HG03064 (cell line): ENCODE measurements at regions not wholly inside any gene's neighbourhood (a gene's known extent, or its start where the extent isn't known, plus 50 kb on each side); places are given as distances from the start of the nearest gene placed in this dataset.
A peak's percentile ranks its signal among the peaks of the same experiment; 100 is the strongest.
"Not testable (repeated sequence)": the region's sequence is repeated elsewhere in the genome, so short reads cannot be mapped to it uniquely, and the experiment has no call there.

ENCODE experiments used
- ATAC-seq: cut with Tn5 transposase; IDR thresholded peaks from one replicate; pipeline ENCODE4 v1.9.1; 2021; ENCODE audit warnings: low read depth; ENCODE audit not compliant: unreplicated experiment

DNA sequence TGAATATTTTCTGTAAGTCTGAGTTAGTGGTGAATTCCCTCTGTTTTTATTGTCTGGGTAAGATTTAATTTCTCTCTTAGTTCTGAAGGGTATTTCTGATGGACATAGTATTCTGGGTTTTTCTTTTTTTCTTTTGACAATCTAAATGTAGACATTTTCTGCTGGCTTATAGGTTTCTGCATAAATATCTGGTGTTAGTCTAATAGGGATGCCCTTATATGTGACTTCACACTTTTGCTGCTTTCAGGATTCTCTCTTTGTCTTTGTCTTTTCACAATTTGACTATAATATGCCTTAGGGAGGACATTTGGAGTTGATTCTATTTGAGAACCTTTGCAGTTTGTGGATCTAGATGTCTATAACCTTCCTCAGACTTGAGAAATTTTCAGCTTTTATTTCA, 667.2 kb downstream of the EPHA7 start:
- ATAC-seq, result no peak

DNA sequence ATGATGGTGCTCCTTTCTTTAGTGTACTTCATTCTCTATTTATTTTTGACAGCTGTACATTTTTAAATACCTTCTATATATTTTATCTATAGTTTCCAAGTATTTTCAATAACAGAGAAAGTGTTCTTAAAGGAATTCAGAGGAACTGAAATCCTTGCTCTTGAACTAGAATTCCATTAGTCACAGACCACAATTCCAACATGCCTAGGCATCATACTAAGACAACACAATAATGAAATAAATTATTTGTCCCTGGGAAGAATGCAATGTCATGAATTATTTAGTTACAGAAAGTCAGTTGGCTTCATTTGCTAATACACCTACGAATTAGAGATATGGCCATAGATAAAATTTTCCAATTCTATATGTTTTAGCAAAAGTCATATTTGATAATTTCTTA, 671.2 kb downstream of the EPHA7 start:
- ATAC-seq, result no peak

DNA sequence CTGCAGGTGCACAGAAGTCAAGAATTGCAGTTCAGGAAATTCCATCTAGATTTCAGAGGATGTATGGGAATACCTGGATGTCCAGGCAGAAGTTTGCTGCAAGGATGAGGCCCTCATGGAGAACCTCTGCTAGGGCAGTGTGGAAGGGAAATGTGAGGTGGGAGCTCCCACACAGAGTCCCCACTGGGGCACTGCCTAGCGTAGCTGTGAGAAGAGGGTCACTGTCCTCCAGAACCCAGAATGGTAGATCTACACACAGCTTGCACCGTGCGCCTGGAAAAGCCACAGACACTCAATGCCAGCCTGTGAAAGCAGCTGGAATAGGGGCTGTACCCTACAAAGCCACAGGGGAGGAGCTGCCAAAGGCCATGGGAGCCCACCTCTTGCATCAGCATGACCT, 681.4 kb downstream of the EPHA7 start:
- ATAC-seq, result no peak

DNA sequence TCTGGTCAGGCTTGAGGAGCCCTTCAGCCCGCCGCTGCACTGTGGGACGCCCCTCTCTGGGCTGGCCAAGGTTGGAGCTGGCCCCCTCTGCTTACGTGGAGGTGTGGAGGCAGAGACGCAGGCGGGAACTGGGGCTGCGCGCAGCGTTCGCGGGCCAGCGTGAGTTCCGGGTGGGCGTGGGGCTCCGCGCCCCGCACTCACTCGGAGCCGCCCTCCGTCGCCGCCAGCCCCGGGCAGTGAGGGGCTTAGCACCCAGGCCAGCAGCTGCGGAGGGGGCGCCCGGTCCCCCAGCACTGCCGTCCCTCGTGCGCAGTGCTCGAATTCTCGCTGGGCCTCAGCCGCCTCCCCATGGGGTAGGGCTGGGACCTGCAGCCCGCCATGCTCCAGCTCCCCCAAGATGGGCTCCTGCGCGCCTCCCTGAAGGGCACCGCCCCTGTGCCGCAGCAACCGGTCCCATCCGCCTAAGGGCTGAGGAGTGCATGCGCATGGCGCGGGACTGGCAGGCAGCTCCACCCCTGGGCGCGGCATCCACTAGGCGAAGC, 695.9 kb downstream of the EPHA7 start:
- no peak for ATAC-seq

DNA sequence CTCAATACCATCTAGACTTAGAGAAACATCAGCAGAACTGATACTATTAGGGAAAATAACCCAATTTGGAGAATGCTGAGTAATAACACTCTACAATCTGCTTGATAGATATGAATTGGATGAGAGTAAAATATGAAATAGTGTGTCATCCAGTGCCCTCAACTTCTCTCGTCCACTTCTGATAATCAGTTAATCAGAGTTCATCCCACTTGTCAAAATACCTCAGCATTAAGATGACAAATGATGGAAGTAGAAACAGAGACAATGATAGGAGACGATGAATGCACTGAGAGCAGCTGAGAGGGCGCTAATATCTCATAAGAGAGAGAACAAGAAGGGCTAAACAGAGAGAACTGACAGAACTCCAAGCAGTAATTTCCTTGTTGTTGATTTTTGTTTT, 699.6 kb downstream of the EPHA7 start:
- ATAC-seq, result no peak

DNA sequence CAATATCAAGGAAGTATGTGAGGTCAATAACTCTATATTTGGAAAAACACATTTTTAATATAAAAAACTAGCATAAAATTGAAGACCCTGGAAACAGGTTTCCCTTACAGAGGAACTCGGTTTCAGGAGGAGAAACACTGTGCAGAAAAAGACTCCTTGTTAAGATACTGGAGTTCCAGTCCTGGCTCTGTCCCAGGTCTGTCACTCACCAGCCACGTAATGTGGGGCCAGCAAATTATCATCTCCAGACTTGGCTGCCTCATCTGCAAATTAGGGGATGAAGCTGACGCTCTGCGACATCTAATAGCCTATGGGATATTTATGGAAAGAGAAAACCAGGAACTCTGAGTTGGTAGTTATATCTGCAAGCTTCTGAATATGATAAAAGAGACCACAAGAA, 702.7 kb downstream of the EPHA7 start:
- ATAC-seq, result no peak

DNA sequence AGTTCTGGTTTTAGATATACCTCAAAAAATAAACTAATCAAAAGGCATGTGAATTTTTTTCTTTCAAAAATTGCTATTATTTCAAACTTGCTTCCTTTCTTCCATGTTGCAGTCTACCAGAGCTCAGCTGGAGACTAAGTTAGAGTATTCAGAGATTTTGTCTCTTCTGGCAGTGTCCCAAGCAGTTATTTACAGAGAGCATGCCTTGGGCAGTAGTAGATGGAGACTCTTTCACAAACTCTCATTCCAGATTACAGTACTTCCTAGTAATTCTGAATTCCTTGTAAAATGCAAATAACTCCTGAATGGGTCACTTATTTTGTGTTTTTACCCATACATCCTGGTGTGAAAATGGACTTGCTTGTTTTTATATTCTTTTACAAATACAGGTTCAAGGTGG, 703.4 kb downstream of the EPHA7 start:
- ATAC-seq, result no peak

DNA sequence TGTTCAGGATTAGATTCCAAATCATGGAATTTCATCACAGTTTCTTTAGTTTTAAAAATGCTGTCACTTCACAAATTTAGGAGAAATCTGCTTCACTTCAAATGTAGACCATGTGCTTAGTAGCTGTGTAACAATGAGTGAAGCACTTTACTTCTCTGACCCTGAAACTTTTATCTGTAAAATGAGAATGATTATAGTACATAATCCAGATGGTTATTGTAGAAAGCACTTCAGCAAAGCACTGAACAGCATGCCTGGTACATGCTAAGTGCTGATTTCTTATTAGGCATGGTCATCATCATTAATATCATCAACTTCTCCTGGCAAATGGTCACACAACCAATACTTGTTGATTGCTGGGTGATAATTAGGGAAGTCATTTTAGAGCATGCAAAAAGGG, 705.0 kb downstream of the EPHA7 start:
- no peak for ATAC-seq

DNA sequence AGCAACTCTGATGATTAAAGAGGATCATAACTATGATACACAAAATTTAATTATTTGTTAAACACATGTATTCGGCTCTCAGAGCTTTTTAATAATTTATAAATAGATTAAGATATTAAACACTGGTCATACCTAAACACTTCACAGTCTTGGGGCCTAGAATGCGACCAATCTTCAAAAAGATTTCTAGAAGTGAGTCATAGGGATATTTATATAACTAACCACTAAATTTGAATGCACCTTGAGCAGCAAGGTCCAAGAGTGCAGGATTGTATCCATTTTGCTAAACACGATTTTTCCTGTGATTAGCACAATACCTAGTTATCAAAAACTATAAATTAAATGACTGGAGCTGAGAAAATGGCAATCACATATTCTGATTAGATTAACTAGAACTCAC, 709.3 kb downstream of the EPHA7 start:
- ATAC-seq, result peak; percentile 76

DNA sequence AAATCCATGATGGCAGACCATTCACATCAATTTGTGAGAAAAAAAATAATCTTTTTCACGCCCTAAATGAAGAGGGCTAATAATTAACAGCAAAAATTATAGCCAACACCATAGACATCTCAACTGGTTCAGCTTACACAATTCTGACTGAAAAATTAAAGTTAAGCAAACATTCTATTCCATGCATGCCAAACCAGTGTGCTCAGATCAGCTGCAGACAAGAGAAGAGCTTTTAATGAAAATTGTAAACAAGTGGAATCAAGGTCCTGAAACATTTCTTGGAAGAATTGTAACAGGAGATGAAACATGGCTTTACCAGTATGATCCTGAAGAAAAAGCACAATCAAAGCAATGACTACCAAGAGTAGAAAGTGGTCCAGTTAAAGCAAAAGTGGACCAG, 710.4 kb downstream of the EPHA7 start:
- ATAC-seq, result no peak

DNA sequence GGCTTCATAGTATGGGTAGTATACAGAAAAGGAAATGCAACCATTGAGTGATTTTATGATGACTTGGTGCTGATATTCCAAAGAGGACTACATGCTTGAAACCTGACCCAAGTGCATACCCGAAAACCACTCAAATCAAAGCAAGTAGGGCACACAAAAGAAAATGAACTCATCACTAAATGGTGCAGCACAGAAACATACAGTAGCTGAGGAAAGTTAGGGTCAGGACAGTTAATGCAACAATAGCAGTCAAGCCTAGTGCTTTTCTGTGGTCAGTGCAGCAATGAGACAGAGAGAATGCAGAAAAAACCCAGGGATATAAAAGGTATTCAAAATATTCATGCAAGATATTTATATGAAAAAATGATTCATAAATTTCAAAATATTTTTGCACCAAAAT, 711.1 kb downstream of the EPHA7 start:
- no peak for ATAC-seq

DNA sequence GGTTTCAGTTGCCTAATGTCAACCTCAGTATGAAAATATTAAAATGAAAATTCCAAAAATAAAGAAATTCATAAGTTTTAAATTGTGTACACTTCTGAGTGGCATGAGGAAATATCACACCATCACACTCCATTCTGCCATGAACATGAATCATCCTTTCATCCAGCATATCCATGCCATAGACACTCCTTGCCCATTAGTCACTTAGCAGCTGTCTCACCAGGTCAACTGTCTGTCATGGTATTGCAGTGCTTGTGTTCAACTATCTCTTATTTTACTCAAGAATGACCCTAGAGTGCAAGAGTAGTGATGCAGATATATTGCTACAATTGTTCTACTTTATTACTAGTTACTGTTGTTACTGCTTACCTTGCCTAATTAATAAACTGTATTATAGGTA, 712.4 kb downstream of the EPHA7 start:
- no peak for ATAC-seq

DNA sequence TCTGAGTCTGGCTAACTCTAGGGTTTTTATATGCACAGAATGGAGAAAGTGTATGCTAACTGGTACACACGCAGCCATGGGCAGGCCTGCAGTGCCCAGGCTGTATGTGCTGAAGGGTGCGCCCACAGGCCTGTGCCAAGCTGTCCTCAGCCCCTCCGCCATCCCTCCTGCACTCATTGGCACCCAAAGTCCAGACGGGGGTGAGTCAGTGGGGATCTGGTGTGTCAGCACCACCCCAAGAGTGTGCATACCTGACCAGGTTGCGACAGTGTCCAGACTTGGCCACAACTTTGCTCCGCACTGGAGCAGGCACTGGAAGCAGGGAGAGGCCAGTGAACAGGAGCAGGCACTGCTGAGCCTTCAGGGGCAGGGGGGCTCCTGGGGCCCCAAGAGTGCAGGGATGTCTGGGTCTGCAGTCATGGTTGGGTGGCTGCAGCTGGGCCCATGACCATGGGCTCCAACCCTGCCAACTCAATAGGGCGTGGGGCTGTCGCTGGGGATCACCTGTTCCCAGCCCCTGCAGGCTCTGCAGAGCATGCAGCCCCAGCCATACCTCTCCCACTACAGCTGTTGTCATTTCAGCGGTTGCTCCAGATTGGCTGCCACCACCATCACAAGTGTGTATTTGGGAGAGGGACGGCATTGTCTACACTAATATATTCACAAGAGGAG, 717.8 kb downstream of the EPHA7 start:
- no peak for ATAC-seq

DNA sequence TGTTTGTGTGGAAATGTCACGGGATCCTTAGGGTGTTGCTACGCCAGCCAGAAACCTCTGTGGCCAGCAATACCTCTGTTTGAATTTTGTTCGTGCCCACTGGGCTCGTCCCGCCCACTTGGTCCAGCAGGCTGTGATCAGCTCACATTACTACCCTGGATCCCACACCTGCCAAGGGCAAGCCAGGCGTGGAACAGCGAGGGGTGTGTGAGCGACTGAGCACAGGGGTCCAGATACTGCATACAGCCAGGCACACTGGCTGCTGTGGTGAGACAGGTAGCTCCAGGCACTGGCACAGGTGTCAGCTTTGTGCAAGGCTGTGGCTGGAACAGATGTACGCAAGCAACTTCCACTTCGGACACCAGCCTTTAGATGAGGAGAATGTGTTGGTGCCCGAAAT, 718.9 kb downstream of the EPHA7 start:
- ATAC-seq, result no peak

DNA sequence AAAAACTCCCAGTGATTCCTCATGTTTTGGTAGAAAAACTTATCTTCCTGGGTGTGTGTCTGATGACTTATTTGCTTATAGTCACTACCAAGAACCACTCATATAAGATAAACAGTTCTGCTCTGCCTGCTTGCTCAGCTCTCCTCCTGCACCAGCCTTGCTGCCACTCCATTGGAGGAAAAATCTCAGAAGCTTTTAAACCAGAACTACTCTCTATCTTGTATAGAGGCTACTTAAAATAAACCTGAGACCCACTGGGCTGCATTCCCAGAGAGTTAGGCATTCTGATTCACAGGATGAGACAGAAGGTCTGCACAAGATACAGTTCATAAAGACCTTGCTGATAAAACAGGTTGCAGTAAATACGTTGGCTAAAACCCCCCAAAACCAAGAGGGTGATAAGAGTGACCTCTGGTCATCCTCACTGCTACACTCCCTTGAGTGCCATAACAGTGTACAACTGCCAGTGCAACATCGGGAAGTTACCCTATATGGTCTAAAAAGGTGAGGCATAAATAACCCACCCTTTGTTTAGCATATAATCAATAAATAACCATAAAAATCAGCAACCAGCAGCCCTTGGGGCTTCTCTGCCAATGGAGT, 728.3 kb downstream of the EPHA7 start:
- no peak for ATAC-seq

DNA sequence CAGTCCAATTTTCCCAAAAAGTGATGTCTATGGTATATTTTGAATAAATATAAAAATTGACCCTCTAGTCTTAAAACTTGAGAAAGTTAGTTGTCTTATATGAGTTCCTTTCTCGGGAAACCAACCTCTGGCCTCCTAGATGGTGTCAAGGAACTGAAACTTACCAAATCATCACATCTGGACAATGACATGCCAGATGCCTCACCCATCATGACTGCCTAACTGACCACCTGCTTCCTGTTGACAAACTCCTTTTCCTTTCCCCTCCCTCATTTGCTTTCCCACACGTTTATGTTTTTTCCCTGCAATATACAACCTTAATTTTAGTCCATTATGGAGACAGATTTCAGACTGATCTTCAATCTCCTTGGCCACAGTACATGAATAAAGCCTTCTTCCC, 731.0 kb downstream of the EPHA7 start:
- no peak for ATAC-seq

DNA sequence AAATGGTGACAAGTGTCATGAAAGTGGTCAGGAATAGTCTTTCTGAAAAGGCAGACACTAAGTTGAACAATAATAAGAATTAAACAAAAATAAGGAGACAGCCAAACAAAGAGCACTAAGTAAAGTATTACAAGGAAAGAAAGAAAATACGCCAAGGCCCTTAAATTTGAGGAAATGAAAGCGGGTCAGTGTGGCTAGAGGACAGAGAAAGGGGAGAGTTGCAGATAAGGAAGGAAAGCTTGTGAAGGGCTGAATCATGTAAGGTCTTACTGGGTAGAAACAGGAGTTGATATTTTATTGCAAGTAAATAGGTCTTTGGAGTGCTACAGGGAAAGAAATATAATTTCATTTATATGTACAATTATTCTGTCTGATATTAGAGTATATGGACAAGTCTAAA, 732.1 kb downstream of the EPHA7 start:
- ATAC-seq, result no peak

DNA sequence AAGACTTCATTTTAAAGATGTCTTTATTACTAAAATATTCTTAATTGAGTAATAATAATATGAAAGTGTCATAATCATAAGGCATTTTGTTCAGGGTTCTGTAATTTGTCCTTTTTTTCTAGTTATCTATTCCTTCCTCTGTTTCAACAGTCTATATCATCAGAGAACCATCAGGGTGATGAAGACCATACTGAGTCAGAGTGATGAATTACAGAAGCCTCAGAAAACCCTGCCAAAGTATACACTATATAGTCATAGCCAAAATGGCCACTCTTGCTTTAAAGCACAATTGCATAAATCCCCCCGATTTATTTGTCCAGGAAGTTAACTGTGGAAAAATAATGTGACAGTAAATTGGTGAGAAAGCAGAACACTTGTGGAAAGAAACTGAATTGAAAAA, 735.0 kb downstream of the EPHA7 start:
- no peak for ATAC-seq

DNA sequence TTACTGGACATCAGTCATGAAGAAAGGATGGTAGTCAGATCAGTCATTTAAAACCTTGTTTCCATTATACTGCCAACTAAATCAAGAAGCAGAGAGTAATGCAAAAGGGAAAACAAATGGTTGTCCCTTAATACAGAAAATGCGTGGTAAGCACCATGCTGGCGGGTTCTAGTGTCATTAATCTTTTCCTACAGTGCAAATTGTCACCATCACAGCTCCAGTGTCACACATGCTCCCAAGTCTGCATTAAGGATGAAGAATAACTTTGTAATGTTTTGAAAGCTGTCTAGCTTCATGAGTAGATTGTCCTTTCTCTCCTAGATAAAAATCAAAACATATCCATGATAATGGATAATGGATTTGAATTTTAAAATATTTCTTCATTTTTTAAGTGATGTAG, 735.6 kb downstream of the EPHA7 start:
- no peak for ATAC-seq

DNA sequence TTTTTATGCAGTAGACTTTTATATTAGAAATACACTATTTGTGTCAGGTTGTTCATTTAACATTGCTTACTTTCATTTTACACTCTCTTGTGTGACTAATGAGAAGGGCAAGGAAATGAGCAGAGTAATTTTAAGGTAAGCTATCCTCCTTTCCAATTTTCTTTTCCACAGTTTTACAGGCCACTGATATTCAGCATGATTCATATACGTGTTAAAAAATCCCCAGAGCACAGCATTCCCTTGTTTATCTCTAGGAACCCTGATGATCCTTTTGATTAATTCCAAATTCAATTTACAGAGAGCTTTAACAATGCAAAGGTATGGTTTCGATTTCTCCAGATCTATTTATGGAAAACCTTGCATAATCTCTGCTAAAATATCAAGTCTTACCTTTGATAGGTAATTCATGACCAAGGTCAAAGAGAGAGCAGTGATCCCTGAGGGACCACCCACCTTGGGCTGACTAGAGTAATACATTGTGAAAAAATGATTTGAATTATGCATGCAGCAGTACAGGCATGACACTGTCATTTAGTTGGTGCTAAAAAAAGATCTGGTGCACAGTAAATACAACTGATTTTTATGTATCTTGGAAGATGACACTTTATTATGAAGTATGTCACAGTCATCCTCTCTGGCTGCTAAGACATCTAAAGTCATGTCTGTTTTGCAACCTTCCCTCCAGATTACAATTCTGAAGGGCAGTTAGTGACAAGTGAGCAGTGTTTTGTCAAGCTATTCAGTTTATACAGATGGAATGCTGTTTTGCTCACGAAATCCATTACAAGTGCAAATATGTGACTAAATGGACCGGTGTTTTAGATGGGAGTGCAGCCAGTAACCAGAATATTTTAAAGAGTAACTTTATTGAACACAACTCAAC, 736.6 kb downstream of the EPHA7 start:
- no peak for ATAC-seq

DNA sequence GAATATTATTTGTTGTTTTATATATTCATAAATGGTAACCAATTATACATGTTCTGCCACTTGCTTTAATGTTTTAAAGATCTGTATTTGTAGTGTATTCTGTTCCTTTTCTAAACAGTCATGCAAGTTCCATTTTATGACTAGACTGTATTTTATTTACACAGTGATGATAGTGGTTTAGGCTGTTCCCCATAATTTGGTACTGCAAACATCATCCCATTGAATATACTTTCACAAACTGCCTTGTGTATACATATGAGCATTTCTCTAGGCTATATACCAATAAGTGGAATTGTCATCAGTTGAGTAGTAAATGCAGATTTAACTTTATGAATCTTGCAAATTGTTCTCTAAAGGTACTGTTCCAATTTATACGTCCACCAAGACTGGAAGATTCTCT, 738.0 kb downstream of the EPHA7 start:
- no peak for ATAC-seq

DNA sequence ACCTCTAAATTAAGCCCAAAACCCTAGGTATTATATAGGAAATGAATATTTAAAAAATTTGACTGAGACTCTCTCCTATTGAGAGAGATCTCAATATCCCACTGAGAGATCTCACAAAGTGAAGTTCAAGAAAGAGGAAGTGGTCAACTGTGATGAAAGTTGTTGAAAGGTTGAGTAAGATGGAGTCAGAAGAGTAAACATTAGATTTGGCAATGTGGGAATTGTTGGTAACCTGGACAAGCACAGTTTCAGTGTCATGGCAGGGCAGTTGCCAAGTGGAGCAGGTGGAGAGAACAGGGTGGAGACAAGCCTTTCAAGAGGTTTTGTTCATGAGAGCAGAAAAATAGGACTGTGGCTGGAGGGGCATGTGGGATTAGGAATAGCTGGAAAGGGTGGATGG, 747.9 kb downstream of the EPHA7 start:
- not testable (repeated sequence) for ATAC-seq
